Suprapubic skin (tissue), 4 donors: ENCODE measurements at regions not wholly inside any gene's neighbourhood (a gene's known extent, or its start where the extent isn't known, plus 50 kb on each side); places are given as distances from the start of the nearest gene placed in this dataset.

ENCODE experiments used
- CTCF ChIP-seq, 2 donors: fragments of 200-600 bp in 1 of 2; fragments of 450-650 bp in 1 of 2; sonication (generic) in 1 of 2; IDR thresholded peaks; one replicate each; pipeline ENCODE4 v1.5.1; 2016 to 2019; ENCODE audit warnings: antibody characterized with exemption in 2 of 2, mild to moderate bottlenecking in 1 of 2, moderate library complexity in 1 of 2
- EP300 ChIP-seq: sonication (generic); formaldehyde crosslinking; IDR thresholded peaks from one replicate; pipeline ENCODE4 v1.6.1; 2017; ENCODE audit warnings: antibody characterized with exemption
- POLR2A ChIP-seq, 2 donors: fragments of 450-650 bp; IDR thresholded peaks; one replicate each; pipeline ENCODE4 v1.6.1; 2017; ENCODE audit warnings: antibody characterized with exemption in 2 of 2, mild to moderate bottlenecking in 2 of 2, moderate library complexity in 2 of 2
- POLR2AphosphoS5 ChIP-seq, 3 donors: sonication (generic); formaldehyde crosslinking; IDR thresholded peaks; one replicate each; pipeline ENCODE4 v1.6.1; 2017; ENCODE audit warnings: antibody characterized with exemption in 3 of 3

- no peak for TF ChIP-seq CTCF (IDR thresholded peaks at IDR 0.05)
- TF ChIP-seq POLR2AphosphoS5 (IDR thresholded peaks at IDR 0.05): no peak
- TF ChIP-seq POLR2A (IDR thresholded peaks at IDR 0.05): no peak
- no peak for TF ChIP-seq EP300
These were observed 760.2 kb downstream of the TAF11L14 start for GRCh38 chr5:18394443-18394804.
